ENCODE measurements at regions not wholly inside any gene's neighbourhood (a gene's known extent, or its start where the extent isn't known, plus 50 kb on each side); places are given as distances from the start of the nearest gene placed in this dataset.

- no peak for DNase-seq (ENCODE audit: low spot score)
Observed at GRCh38 chr9:116081435-116082115, 72.0 kb upstream of the PAPPA start.

GRCh38 chr9:116083837-116084236 is 69.8 kb upstream of the PAPPA start:
- DNase-seq (ENCODE audit: low spot score): no peak

GRCh38 chr9:116084497-116084896 is 69.1 kb upstream of the PAPPA start:
- DNase-seq (ENCODE audit: low spot score): no peak

GRCh38 chr9:116087246-116087645 is 66.3 kb upstream of the PAPPA start:
- DNase-seq (ENCODE audit: low spot score): peak; percentile 63

GRCh38 chr9:116087751-116088194 is 65.8 kb upstream of the PAPPA start:
- no peak for DNase-seq (ENCODE audit: low spot score)

GRCh38 chr9:116088396-116088795 is 65.2 kb upstream of the PAPPA start:
- no peak for DNase-seq (ENCODE audit: low spot score)

GRCh38 chr9:116090030-116090770 is 63.4 kb upstream of the PAPPA start:
- no peak for DNase-seq (ENCODE audit: low spot score)

GRCh38 chr9:116094846-116095245 is 58.7 kb upstream of the PAPPA start:
- no peak for DNase-seq (ENCODE audit: low spot score)

- no peak for DNase-seq (ENCODE audit: low spot score)
Observed at GRCh38 chr9:116095403-116095802, 58.2 kb upstream of the PAPPA start.

GRCh38 chr9:116096046-116096445 is 57.5 kb upstream of the PAPPA start:
- no peak for DNase-seq (ENCODE audit: low spot score)

- no peak for DNase-seq (ENCODE audit: low spot score)
Observed at GRCh38 chr9:116096853-116097252, 56.7 kb upstream of the PAPPA start.

GRCh38 chr9:116098476-116098875 is 55.1 kb upstream of the PAPPA start:
- no peak for DNase-seq (ENCODE audit: low spot score)

GRCh38 chr9:116099821-116100220 is 53.8 kb upstream of the PAPPA start:
- DNase-seq (ENCODE audit: low spot score): no peak

- DNase-seq (ENCODE audit: low spot score): no peak
Observed at GRCh38 chr9:116100711-116101121, 52.9 kb upstream of the PAPPA start.

- no peak for DNase-seq (ENCODE audit: low spot score)
Observed at GRCh38 chr9:116101516-116101915, 52.1 kb upstream of the PAPPA start.

- DNase-seq (ENCODE audit: low spot score): no peak
Observed at GRCh38 chr9:116102596-116102995, 51.0 kb upstream of the PAPPA start.
